OCI-LY7 (cell line): ENCODE measurements at regions not wholly inside any gene's neighbourhood (a gene's known extent, or its start where the extent isn't known, plus 50 kb on each side); places are given as distances from the start of the nearest gene placed in this dataset.

Experiments
- BruUV-seq: library from RNA; stranded (reverse); fragments of 400-500 nt; replicated peaks from 2 replicates; lab custom pipeline; 2021; lab: Mats Ljungman, UMichigan
- CTCF ChIA-PET: fragments of 300-600 bp; sonication (Branson Sonifier 250); formaldehyde crosslinking; loops from one replicate; lab custom pipeline; 2022; ENCODE audit warnings: antibody characterized with exemption; ENCODE audit not compliant: unreplicated experiment; lab: Charles Lee
- POLR2A ChIA-PET: fragments of 300-600 bp; sonication (Branson Sonifier 250); formaldehyde crosslinking; loops from one replicate; lab custom pipeline; 2022; ENCODE audit warnings: antibody characterized with exemption; lab: Charles Lee
- DNase-seq: peaks from one replicate; pipeline ENCODE4 v3.0.0-alpha.2; 2015; ENCODE audit warnings: low spot score
- H2AFZ ChIP-seq: fragments of 200-600 bp; sonication (generic), shearing (Covaris generic); 2 replicates; pipeline ENCODE4 v1.6.1; 2014; ENCODE audit warnings: mild to moderate bottlenecking, antibody characterized with exemption, low read length, moderate library complexity
- H3K27ac ChIP-seq: fragments of 200-600 bp; sonication (generic); 2 replicates; pipeline ENCODE4 v1.5.1; 2014; ENCODE audit warnings: mixed run types, low read depth, mild to moderate bottlenecking, moderate library complexity, low read length, inconsistent platforms; ENCODE audit not compliant: poor library complexity, severe bottlenecking
- H3K36me3 ChIP-seq: fragments of 200-600 bp; sonication (generic); 2 replicates; pipeline ENCODE4 v1.6.1; 2014; ENCODE audit warnings: mild to moderate bottlenecking, antibody characterized with exemption, low read length, moderate library complexity, mixed read lengths; ENCODE audit not compliant: insufficient read depth
- H3K4me1 ChIP-seq: fragments of 200-600 bp; sonication (generic); 2 replicates; pipeline ENCODE4 v1.5.1; 2014; ENCODE audit warnings: mild to moderate bottlenecking, low read length; ENCODE audit not compliant: insufficient read depth, poor library complexity, severe bottlenecking
- H3K4me2 ChIP-seq: fragments of 200-600 bp; sonication (generic); 2 replicates; pipeline ENCODE4 v1.6.1; 2014; ENCODE audit warnings: mild to moderate bottlenecking, low read length
- H3K4me3 ChIP-seq: fragments of 200-600 bp; sonication (generic); 2 replicates; pipeline ENCODE4 v1.5.1; 2014; ENCODE audit warnings: mild to moderate bottlenecking, low read depth, low read length; ENCODE audit not compliant: poor library complexity, severe bottlenecking
- H3K79me2 ChIP-seq: fragments of 200-600 bp; sonication (generic); 2 replicates; pipeline ENCODE4 v1.6.1; 2016; ENCODE audit warnings: low read depth, mild to moderate bottlenecking, low read length, moderate library complexity, mixed read lengths; ENCODE audit not compliant: insufficient read depth
- H3K9me2 ChIP-seq: fragments of 200-600 bp; sonication (generic); 2 replicates; pipeline ENCODE4 v1.6.1; 2016; ENCODE audit warnings: mild to moderate bottlenecking, low read length, mixed read lengths; ENCODE audit not compliant: insufficient read depth
- H3K9me3 ChIP-seq: fragments of 200-600 bp; sonication (generic); 2 replicates; pipeline ENCODE4 v1.6.1; 2014; ENCODE audit warnings: mild to moderate bottlenecking, mixed run types, low read length, mixed read lengths
- H4K20me1 ChIP-seq: fragments of 200-600 bp; sonication (generic); 2 replicates; pipeline ENCODE4 v1.6.1; 2014; ENCODE audit warnings: mild to moderate bottlenecking, antibody characterized with exemption, low read length, moderate library complexity, mixed read lengths; ENCODE audit not compliant: insufficient read depth
- CTCF ChIP-seq: fragments of 200-600 bp; sonication (generic); conservative IDR thresholded peaks from 2 replicates; pipeline ENCODE4 v1.5.1; 2014; ENCODE audit warnings: mild to moderate bottlenecking, antibody characterized with exemption, low read length, moderate library complexity, mixed read lengths
- EZH2phosphoT487 ChIP-seq: fragments of 200-600 bp; sonication (generic); IDR thresholded peaks from 2 replicates; pipeline ENCODE4 v1.6.1; 2018; ENCODE audit warnings: low read depth, borderline replicate concordance, mild to moderate bottlenecking, mixed run types, antibody characterized with exemption, low read length, moderate library complexity, mixed read lengths
- intact Hi-C: fragments of 100-400 bp; cut with micrococcal nuclease; formaldehyde crosslinking; loops from one replicate; pipeline ENCODE4 v1.10.0; 2022; ENCODE audit not compliant: unreplicated experiment

DNA sequence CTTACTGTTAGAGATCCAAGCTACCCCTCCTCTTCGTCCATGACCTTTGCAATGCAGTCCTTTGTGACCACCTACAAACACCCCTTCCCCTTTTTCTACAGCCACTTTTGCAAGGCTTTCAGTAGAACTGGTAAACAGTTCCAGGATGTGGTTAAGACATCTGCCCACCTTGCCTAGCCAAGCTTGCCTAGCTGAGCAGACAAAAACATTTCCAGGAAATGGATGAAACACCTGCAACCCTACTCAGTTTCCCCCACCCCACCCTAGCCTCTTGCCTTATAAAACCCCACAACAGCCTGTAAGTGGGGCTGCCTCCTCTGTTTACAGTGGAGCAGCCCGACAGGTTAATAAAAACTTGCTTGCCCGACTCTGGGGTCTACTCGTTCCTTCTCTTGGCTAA is 133.8 kb downstream of the ZC4H2 start:
- BruUV-seq = no TSS peak
- H3K79me2 ChIP-seq = no peaks in the 10 kb centered on the region
- peak overlapping the region; percentile 65 for H3K4me2 ChIP-seq
- peak overlapping the region; percentile 100 for H3K27ac ChIP-seq
- no peaks in the 10 kb centered on the region for H4K20me1 ChIP-seq
- H3K36me3 ChIP-seq = peaks cover 66% of the 10 kb centered on the region
- H2AFZ ChIP-seq = no peak overlapping the region
- intact Hi-C loops = loop anchor here (1.0 to 10.0 kb wide), 4 partner anchors 8 to 1172 kb away; partner anchors contain the start of gene ZC3H12B
- peaks cover 35% of the 10 kb centered on the region for H3K4me1 ChIP-seq
- peak; percentile 91 for DNase-seq
- CTCF ChIA-PET = no interaction called here
- peak overlapping the region; percentile 57 for H3K4me3 ChIP-seq
- H3K9me2 ChIP-seq = no peaks in the 10 kb centered on the region
- POLR2A ChIA-PET = interaction anchor here (0.6 to 2.7 kb wide), 8 partner anchors 8 to 763 kb away, joined by 3 to 20 read pairs (median 3); no protein-coding TSS in a partner anchor
- H3K9me3 ChIP-seq = peaks cover 68% of the 10 kb centered on the region
- TF ChIP-seq EZH2phosphoT487 = no peak

GRCh38 chrX:64805683-64806082 is 170.6 kb downstream of the ZC4H2 start:
- BruUV-seq = no TSS peak
- Histone ChIP-seq H3K9me2 (no peaks in the 10 kb centered on the region), H2AFZ (no peak overlapping the region), H3K4me2 (no peak overlapping the region), H3K27ac (no peak overlapping the region), H3K4me1 (no peaks in the 10 kb centered on the region), H3K4me3 (no peak overlapping the region), H4K20me1 (no peaks in the 10 kb centered on the region), H3K36me3 (no peaks in the 10 kb centered on the region), H3K79me2 (no peaks in the 10 kb centered on the region), H3K9me3 (no peaks in the 10 kb centered on the region)
- POLR2A ChIA-PET = no interaction called here
- no peak for DNase-seq
- intact Hi-C loops = no loop called here
- CTCF ChIA-PET = no interaction called here
- no peak for TF ChIP-seq EZH2phosphoT487
- no peak for TF ChIP-seq CTCF

- no peaks in the 10 kb centered on the region for H4K20me1 ChIP-seq
- no peak overlapping the region for H3K4me3 ChIP-seq
- no peak for DNase-seq
- TF ChIP-seq EZH2phosphoT487 (no peak), CTCF (no peak)
- no peaks in the 10 kb centered on the region for H3K79me2 ChIP-seq
- intact Hi-C loops = no loop called here
- H3K9me3 ChIP-seq = no peaks in the 10 kb centered on the region
- H3K9me2 ChIP-seq = no peaks in the 10 kb centered on the region
- BruUV-seq = no TSS peak
- no peak overlapping the region for H3K27ac ChIP-seq
- H3K4me1 ChIP-seq = no peaks in the 10 kb centered on the region
- CTCF ChIA-PET = no interaction called here
- no peaks in the 10 kb centered on the region for H3K36me3 ChIP-seq
- POLR2A ChIA-PET = no interaction called here
- no peak overlapping the region for H2AFZ ChIP-seq
- H3K4me2 ChIP-seq = no peak overlapping the region
Observed at GRCh38 chrX:64792598-64793337, 183.5 kb downstream of the ZC4H2 start.
